ENCODE measurements at regions not wholly inside any gene's neighbourhood (a gene's known extent, or its start where the extent isn't known, plus 50 kb on each side); places are given as distances from the start of the nearest gene placed in this dataset.

GRCh38 chr6:127404133-127404532, 55.1 kb downstream of the KIAA0408 start:
- TF ChIP-seq CTCF (IDR thresholded peaks at IDR 0.05 in 4 of 5, conservative IDR thresholded peaks at IDR 0.05 in 1 of 5), result no peak
- no peak for TF ChIP-seq POLR2A (IDR thresholded peaks at IDR 0.05)

Measured in gastrocnemius medialis (tissue), 4 donors.